Right cardiac atrium (tissue), 5 donors: ENCODE measurements at regions not wholly inside any gene's neighbourhood (a gene's known extent, or its start where the extent isn't known, plus 50 kb on each side); places are given as distances from the start of the nearest gene placed in this dataset.

Experiments
- ATAC-seq, 2 donors: fragments of 200-7000 bp; cut with Tn5 transposase; one replicate each; pipeline versions ENCODE4 v1.8.0 to v1.9.1; 2020; ENCODE audit warnings: moderate library complexity in 2 of 2, mild to moderate bottlenecking in 1 of 2
- DNase-seq, 3 donors: peaks; one replicate each; pipeline ENCODE4 v3.0.0-alpha.2; 2020
- H3K27ac ChIP-seq: one replicate; pipeline ENCODE4 v1.5.1; 2013; ENCODE audit warnings: mild to moderate bottlenecking, low read length, control low read depth, moderate library complexity
- H3K27me3 ChIP-seq: one replicate; pipeline ENCODE4 v1.6.1; 2013; ENCODE audit not compliant: control insufficient read depth, insufficient read depth
- H3K4me1 ChIP-seq: one replicate; pipeline ENCODE4 v1.6.1; 2013; ENCODE audit warnings: low read length; ENCODE audit not compliant: control insufficient read depth, insufficient read depth
- H3K4me3 ChIP-seq: one replicate; pipeline ENCODE4 v1.5.1; 2013; ENCODE audit warnings: low read length, control low read depth
- H3K9me3 ChIP-seq: one replicate; pipeline ENCODE4 v1.6.1; 2013; ENCODE audit warnings: low read length; ENCODE audit not compliant: control insufficient read depth
- WGBS: extraction: QIAGEN DNeasy Blood & Tissue Kit; methylation state at CpG from one replicate; pipeline ENCODE4 v1.1.7; 2013; 5-methylcytosine and 5-hydroxymethylcytosine counted together
- intact Hi-C, 4 donors: fragments of 100-400 bp; cut with DNase I; formaldehyde crosslinking; loops; one replicate each; pipeline versions ENCODE4 v1.11.0 to v1.14.0; 2022 to 2023
- donor health status: healthy with polysubstance abuse.
- donor health status: DM: no; HTN: yes; CAD: no.
- donor health status: DM: no; HTN: no; CAD: no.
- donor health status: DM: no; HTN: yes; CAD: no; lungs with severe emphysema.
- donor health status: DM: yes; HTN: yes; CAD: no.

DNA sequence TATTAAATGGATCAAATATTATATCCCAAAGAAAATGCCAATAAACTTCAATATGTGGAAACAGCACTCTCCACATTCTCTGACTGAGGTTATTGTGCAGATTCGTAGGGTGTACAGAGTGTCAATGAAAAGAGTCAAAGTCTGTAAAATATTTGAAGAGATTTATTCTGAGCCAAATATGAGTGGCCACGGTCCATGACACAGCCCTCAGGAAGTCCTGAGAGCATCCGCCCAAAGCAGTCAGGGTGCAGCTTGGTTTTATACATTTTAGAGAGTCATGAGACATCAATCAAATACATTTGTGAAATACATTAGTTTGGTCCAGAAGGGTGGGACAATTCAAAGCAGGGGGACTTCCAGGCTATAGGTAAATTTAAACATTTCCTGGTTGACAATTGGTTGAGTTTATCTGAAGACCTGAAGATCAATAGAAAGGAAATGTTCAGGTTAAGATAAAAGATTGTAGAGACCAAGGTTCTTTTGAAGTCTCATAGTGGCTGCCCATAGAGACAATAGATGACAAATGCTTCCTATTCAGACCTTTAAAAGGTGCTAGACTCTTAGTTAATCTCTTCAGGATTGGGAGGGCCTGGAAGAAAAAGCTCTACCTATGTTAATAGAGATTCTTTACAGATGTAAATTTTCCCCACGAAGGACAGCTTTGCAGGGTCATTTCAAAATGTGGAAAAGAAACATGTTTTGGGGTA lies 569.5 kb downstream of the MATN1 start:
- no peak for DNase-seq
- intact Hi-C loops: no loop called here
- no peak for ATAC-seq

GRCh38 chr1:30151826-30152225 lies 571.6 kb downstream of the MATN1 start:
- H3K27ac ChIP-seq: no peak overlapping the region
- no peak overlapping the region for H3K4me3 ChIP-seq
- intact Hi-C loops: no loop called here
- H3K27me3 ChIP-seq: no peaks in the 10 kb centered on the region
- no peaks in the 10 kb centered on the region for H3K4me1 ChIP-seq
- DNase-seq: no peak
- WGBS: 74% methylated on average over 1 of the region's 1 CpG
- ATAC-seq: no peak
- no peaks in the 10 kb centered on the region for H3K9me3 ChIP-seq

More for the DNA sequence above, 569.5 kb downstream of the MATN1 start:
- no peak overlapping the region for H3K27ac ChIP-seq
- H3K9me3 ChIP-seq: no peaks in the 10 kb centered on the region
- 57% methylated on average over 4 of the region's 4 CpGs for WGBS
- no peaks in the 10 kb centered on the region for H3K4me1 ChIP-seq
- H3K4me3 ChIP-seq: no peak overlapping the region
- H3K27me3 ChIP-seq: no peaks in the 10 kb centered on the region

GRCh38 chr1:30151119-30151518 lies 572.3 kb downstream of the MATN1 start:
- ATAC-seq (no peak), DNase-seq (no peak)
- Histone ChIP-seq H3K27me3 (no peaks in the 10 kb centered on the region), H3K27ac (no peak overlapping the region), H3K9me3 (no peaks in the 10 kb centered on the region), H3K4me3 (no peak overlapping the region), H3K4me1 (no peaks in the 10 kb centered on the region)
- WGBS: 72% methylated on average over 4 of the region's 4 CpGs
- intact Hi-C loops: no loop called here

- Histone ChIP-seq H3K9me3 (no peaks in the 10 kb centered on the region), H3K4me1 (no peaks in the 10 kb centered on the region), H3K4me3 (no peak overlapping the region), H3K27me3 (no peaks in the 10 kb centered on the region), H3K27ac (no peak overlapping the region)
- intact Hi-C loops: no loop called here
- DNase-seq: no peak
- WGBS: 76% methylated on average over 5 of the region's 5 CpGs
- no peak for ATAC-seq
Observed at GRCh38 chr1:30149226-30149625, 574.2 kb downstream of the MATN1 start.

GRCh38 chr1:30148676-30149075 lies 574.7 kb downstream of the MATN1 start:
- Histone ChIP-seq H3K9me3 (no peaks in the 10 kb centered on the region), H3K4me1 (no peaks in the 10 kb centered on the region), H3K27ac (no peak overlapping the region), H3K27me3 (no peaks in the 10 kb centered on the region), H3K4me3 (no peak overlapping the region)
- intact Hi-C loops: no loop called here
- 75% methylated on average over 2 of the region's 2 CpGs for WGBS
- DNase-seq (no peak), ATAC-seq (no peak)

- Histone ChIP-seq H3K4me3 (no peak overlapping the region), H3K9me3 (no peaks in the 10 kb centered on the region), H3K27ac (no peak overlapping the region), H3K27me3 (no peaks in the 10 kb centered on the region), H3K4me1 (no peaks in the 10 kb centered on the region)
- intact Hi-C loops: no loop called here
- DNase-seq: no peak
- no peak for ATAC-seq
- WGBS: 89% methylated on average over 7 of the region's 7 CpGs
Observed at GRCh38 chr1:30147188-30147587, 576.2 kb downstream of the MATN1 start.

GRCh38 chr1:30146448-30146847 lies 576.9 kb downstream of the MATN1 start:
- no peak overlapping the region for H3K4me3 ChIP-seq
- no peaks in the 10 kb centered on the region for H3K27me3 ChIP-seq
- no peaks in the 10 kb centered on the region for H3K9me3 ChIP-seq
- no peak for ATAC-seq
- no peaks in the 10 kb centered on the region for H3K4me1 ChIP-seq
- intact Hi-C loops: no loop called here
- DNase-seq: no peak
- H3K27ac ChIP-seq: no peak overlapping the region
- WGBS: 43% methylated on average over 8 of the region's 8 CpGs

GRCh38 chr1:30145723-30146303 lies 577.6 kb downstream of the MATN1 start:
- Histone ChIP-seq H3K9me3 (no peaks in the 10 kb centered on the region), H3K4me1 (no peaks in the 10 kb centered on the region), H3K27ac (no peak overlapping the region), H3K4me3 (no peak overlapping the region), H3K27me3 (no peaks in the 10 kb centered on the region)
- ATAC-seq: no peak
- 70% methylated on average over 4 of the region's 4 CpGs for WGBS
- DNase-seq: no peak
- intact Hi-C loops: no loop called here

- Histone ChIP-seq H3K27me3 (no peaks in the 10 kb centered on the region), H3K9me3 (no peaks in the 10 kb centered on the region), H3K4me1 (no peaks in the 10 kb centered on the region), H3K27ac (no peak overlapping the region), H3K4me3 (no peak overlapping the region)
- intact Hi-C loops: no loop called here
- 97% methylated on average over 1 of the region's 1 CpG for WGBS
- DNase-seq: no peak
- no peak for ATAC-seq
Observed at GRCh38 chr1:30144831-30145230, 578.6 kb downstream of the MATN1 start.

DNA sequence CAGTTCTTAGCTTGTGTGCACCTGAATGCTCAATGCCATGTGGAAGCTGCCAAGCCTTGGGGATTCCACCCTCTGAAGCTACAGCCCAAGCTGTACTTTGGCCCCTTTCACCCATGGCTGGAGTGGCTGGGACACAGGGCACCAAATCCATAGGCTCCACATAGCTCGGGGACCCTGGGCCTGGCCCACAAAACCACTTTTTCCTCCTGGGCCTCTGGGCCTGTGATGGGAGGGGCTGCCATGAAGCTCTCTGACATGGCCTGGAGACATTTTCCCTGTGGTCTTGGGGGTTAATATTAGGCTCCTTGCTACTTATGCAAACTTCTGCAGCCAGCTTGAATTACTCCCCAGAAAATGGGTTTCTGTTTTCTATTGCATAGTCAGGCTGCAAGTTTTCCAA lies 579.9 kb downstream of the MATN1 start:
- no peaks in the 10 kb centered on the region for H3K9me3 ChIP-seq
- H3K4me1 ChIP-seq: no peaks in the 10 kb centered on the region
- H3K27me3 ChIP-seq: no peaks in the 10 kb centered on the region
- H3K4me3 ChIP-seq: no peak overlapping the region
- 81% methylated on average over 1 of the region's 1 CpG for WGBS
- intact Hi-C loops: no loop called here
- ATAC-seq: no peak
- H3K27ac ChIP-seq: no peak overlapping the region
- DNase-seq: no peak

DNA sequence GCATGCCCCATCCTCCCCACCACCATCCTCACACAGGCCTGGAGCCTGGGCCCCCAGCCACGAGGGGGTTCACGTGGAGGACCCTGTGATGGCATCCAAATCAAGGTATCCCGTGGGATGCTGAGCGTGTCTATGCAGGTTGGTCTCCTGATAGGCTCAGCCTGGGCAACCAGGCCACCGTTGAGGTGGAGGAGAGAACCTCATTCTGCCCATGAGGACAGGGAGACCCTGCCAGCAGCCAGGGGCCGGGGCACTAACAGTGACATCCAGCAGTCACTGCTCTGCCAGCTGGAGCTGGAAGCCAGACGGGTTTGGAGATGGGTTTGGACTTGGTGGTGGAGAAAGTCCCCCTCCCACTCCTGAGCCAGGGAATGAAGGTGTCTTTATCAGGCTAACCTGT lies 582.8 kb downstream of the MATN1 start:
- DNase-seq (no peak), ATAC-seq (no peak)
- Histone ChIP-seq H3K4me3 (no peak overlapping the region), H3K27me3 (no peaks in the 10 kb centered on the region), H3K4me1 (no peaks in the 10 kb centered on the region), H3K9me3 (no peaks in the 10 kb centered on the region), H3K27ac (no peak overlapping the region)
- intact Hi-C loops: no loop called here
- WGBS: 87% methylated on average over 7 of the region's 7 CpGs

GRCh38 chr1:30138891-30139290 lies 584.5 kb downstream of the MATN1 start:
- intact Hi-C loops: no loop called here
- Histone ChIP-seq H3K27me3 (no peaks in the 10 kb centered on the region), H3K27ac (no peak overlapping the region), H3K4me1 (no peaks in the 10 kb centered on the region), H3K9me3 (no peaks in the 10 kb centered on the region), H3K4me3 (no peak overlapping the region)
- WGBS: 93% methylated on average over 5 of the region's 5 CpGs
- ATAC-seq (no peak), DNase-seq (no peak)
